Omental fat pad (tissue), 3 donors: ENCODE measurements at regions not wholly inside any gene's neighbourhood (a gene's known extent, or its start where the extent isn't known, plus 50 kb on each side); places are given as distances from the start of the nearest gene placed in this dataset.

Source experiments
- ATAC-seq: fragments of 150-250 bp; one replicate; pipeline ENCODE4 v1.9.1; 2016; ENCODE audit warnings: mild to moderate bottlenecking, moderate library complexity; ENCODE audit not compliant: low FRiP score
- DNase-seq: peaks from one replicate; pipeline ENCODE4 v3.0.0-alpha.2; 2019; ENCODE audit warnings: low spot score
- TF ChIP-seq, protein P1 (sequence below), 3 donors: fragments of 450-650 bp; IDR thresholded peaks; one replicate each; pipeline ENCODE4 v1.5.1; 2016 to 2017; ENCODE audit warnings: antibody characterized with exemption in 3 of 3, mild to moderate bottlenecking in 3 of 3, moderate library complexity in 2 of 3

GRCh38 chr13:39941236-39941635, 285.8 kb downstream of the COG6 start:
- TF ChIP-seq, protein P1, sequence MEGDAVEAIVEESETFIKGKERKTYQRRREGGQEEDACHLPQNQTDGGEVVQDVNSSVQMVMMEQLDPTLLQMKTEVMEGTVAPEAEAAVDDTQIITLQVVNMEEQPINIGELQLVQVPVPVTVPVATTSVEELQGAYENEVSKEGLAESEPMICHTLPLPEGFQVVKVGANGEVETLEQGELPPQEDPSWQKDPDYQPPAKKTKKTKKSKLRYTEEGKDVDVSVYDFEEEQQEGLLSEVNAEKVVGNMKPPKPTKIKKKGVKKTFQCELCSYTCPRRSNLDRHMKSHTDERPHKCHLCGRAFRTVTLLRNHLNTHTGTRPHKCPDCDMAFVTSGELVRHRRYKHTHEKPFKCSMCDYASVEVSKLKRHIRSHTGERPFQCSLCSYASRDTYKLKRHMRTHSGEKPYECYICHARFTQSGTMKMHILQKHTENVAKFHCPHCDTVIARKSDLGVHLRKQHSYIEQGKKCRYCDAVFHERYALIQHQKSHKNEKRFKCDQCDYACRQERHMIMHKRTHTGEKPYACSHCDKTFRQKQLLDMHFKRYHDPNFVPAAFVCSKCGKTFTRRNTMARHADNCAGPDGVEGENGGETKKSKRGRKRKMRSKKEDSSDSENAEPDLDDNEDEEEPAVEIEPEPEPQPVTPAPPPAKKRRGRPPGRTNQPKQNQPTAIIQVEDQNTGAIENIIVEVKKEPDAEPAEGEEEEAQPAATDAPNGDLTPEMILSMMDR (IDR thresholded peaks at IDR 0.05), result no peak
- DNase-seq (no peak), ATAC-seq (no peak)

DNA sequence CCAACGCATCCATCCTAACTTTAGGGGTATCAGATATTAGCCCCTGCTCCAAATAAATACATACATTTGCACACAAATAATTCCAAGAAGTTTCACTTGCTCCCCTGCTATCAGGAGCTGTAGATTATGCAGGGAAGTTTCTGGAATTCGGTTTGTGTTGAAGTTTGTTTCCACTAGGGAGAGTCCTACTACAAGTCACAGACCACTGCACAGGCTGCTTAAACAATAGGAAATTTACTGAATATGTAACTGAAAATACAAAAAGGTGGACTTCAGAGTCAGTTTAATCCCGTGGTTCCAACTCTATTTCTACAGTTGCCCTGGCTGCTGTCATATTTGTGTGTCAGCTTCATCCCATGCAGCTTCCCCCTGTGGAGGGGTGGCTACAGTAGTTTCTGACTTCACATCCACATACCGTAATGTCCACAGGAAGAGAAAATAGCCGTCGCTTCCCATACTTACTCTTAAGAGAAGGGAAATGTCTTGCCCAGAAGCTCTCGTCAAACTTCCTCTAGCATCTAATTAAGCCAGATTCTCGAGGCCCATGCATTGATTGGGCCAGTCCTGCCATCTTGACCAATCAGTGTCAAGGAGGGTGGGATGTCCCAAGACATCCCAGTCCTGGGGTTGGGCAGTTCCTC, 286.6 kb downstream of the COG6 start:
- ATAC-seq (no peak), DNase-seq (no peak)
- TF ChIP-seq, protein P1 (IDR thresholded peaks at IDR 0.05), result no peak

DNA sequence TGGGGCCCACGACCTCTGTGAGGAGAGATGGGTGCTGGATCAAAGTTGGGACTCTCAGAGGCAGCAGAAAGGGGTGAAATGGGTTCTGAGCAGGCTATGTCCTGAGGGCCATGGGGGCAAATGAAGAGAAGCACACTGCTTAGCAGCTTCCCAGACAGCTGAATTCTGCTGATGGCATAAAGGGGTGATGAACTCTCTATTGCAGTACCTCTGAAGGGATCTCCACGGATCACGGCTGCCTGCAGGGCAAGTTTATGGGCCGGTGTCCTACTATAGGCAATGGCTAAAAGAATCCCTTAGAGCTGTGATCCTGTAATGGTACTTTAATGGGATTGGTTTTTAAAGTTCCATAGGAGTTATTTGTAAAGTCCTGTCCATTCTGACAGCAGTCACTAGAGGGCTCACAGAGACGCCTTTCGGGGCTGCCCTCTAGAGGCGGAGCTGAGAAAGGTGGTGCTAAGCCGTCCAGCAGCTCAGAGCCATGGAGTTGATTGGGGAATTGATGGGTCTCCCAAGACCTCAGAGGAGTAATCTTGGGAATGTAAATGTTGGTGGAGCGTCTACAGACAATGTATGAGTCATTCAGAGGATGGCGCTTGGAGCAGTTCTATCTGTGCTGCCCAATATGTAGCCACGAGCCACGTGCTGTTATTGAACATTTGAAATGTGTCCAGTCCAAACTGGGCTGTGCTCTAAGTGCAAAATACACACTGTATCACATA, 287.3 kb downstream of the COG6 start:
- DNase-seq (no peak), ATAC-seq (peak; percentile 88)
- TF ChIP-seq, protein P1 (IDR thresholded peaks at IDR 0.05), result no peak

DNA sequence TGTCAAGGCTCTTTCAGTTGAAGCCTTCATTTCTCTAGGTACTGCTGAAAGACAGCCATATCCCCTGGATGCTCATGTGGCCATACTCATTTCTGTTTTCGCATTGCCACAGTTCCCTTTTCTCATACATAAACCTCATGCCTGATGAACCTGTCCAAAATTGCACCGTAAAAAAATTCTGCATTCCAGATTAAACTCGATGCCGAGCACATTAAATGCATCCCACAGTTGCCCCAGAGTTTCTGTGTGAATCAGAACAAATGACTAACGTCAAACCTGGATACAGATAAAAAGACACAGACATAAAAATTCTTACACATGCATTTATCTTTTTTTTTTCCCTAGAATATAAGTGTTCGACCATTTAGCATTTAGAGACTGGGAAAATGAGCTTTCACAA, 288.2 kb downstream of the COG6 start:
- no peak for ATAC-seq
- TF ChIP-seq, protein P1 (IDR thresholded peaks at IDR 0.05), result no peak
- no peak for DNase-seq

- TF ChIP-seq, protein P1 (IDR thresholded peaks at IDR 0.05), result no peak
- ATAC-seq, result no peak
These were observed 289.8 kb downstream of the COG6 start for GRCh38 chr13:39945226-39945625.

DNA sequence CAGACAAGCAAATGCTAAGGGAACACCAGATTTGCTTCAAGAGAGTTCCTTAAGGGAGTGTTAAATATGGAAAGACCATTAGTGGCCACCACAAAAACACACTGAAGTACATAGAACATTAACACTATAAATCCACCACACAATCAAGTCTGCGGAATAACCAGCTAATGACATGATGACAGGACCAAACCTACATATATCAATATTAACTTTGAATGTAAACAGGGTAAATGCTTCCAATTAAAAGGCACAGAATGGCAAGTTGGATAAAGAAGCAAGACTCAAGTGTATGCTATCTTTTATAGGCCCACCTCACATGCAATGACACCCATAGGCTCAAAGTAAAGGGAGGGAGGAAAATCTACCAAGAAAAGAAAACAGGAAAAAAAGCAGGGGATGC, 291.3 kb downstream of the COG6 start:
- TF ChIP-seq, protein P1 (IDR thresholded peaks at IDR 0.05), result no peak
- DNase-seq, result no peak
- ATAC-seq, result no peak

More at GRCh38 chr13:39945226-39945625, 289.8 kb downstream of the COG6 start:
- DNase-seq, result no peak

GRCh38 chr13:39951301-39951700, 295.8 kb downstream of the COG6 start:
- TF ChIP-seq, protein P1 (IDR thresholded peaks at IDR 0.05), result no peak
- ATAC-seq (no peak), DNase-seq (no peak)
